Suppressor macrophage treated with lipopolysaccharide for 4 hours (primary cell): ENCODE measurements at regions not wholly inside any gene's neighbourhood (a gene's known extent, or its start where the extent isn't known, plus 50 kb on each side); places are given as distances from the start of the nearest gene placed in this dataset.

Experiments
- DNase-seq: peaks from one replicate; pipeline ENCODE4 v3.0.0-alpha.2; 2020

- DNase-seq = no peak
Measured at GRCh38 chr20:19930426-19930825, 86.7 kb upstream of the NAA20 start.

GRCh38 chr20:19932170-19932667 is 84.9 kb upstream of the NAA20 start:
- DNase-seq = peak; percentile 93

GRCh38 chr20:19934792-19935491 is 82.2 kb upstream of the NAA20 start:
- DNase-seq = peak; percentile 98

GRCh38 chr20:19935842-19936241 is 81.3 kb upstream of the NAA20 start:
- DNase-seq = peak; percentile 57

GRCh38 chr20:19936466-19937200 is 80.5 kb upstream of the NAA20 start:
- peak; percentile 57 for DNase-seq

- DNase-seq = peak; percentile 68
Measured at GRCh38 chr20:19937218-19937617, 79.9 kb upstream of the NAA20 start.

GRCh38 chr20:19937651-19938420 is 79.3 kb upstream of the NAA20 start:
- peak; percentile 53 for DNase-seq

GRCh38 chr20:19938421-19939090 is 78.6 kb upstream of the NAA20 start:
- DNase-seq = no peak

GRCh38 chr20:19940988-19941460 is 76.1 kb upstream of the NAA20 start:
- DNase-seq = peak; percentile 45

GRCh38 chr20:19942611-19943010 is 74.6 kb upstream of the NAA20 start:
- no peak for DNase-seq

GRCh38 chr20:19943061-19943521 is 74.1 kb upstream of the NAA20 start:
- peak; percentile 57 for DNase-seq

- peak; percentile 65 for DNase-seq
Measured at GRCh38 chr20:19944772-19945459, 72.2 kb upstream of the NAA20 start.

GRCh38 chr20:19945732-19946670 is 71.2 kb upstream of the NAA20 start:
- no peak for DNase-seq

GRCh38 chr20:19947611-19948264 is 69.4 kb upstream of the NAA20 start:
- peak; percentile 41 for DNase-seq

GRCh38 chr20:19949195-19949867 is 67.8 kb upstream of the NAA20 start:
- DNase-seq = no peak

- no peak for DNase-seq
Measured at GRCh38 chr20:19950042-19950441, 67.1 kb upstream of the NAA20 start.

- DNase-seq = no peak
Measured at GRCh38 chr20:19952392-19952791, 64.8 kb upstream of the NAA20 start.

- no peak for DNase-seq
Measured at GRCh38 chr20:19953606-19954005, 63.6 kb upstream of the NAA20 start.

GRCh38 chr20:19956976-19957375 is 60.2 kb upstream of the NAA20 start:
- no peak for DNase-seq

- no peak for DNase-seq
Measured at GRCh38 chr20:19958219-19958618, 58.9 kb upstream of the NAA20 start.
